ENCODE measurements at regions not wholly inside any gene's neighbourhood (a gene's known extent, or its start where the extent isn't known, plus 50 kb on each side); places are given as distances from the start of the nearest gene placed in this dataset.
A peak's percentile ranks its signal among the peaks of the same experiment; 100 is the strongest.

GRCh38 chr20:39875492-39876110, 813.4 kb downstream of the MAFB start:
- DNase-seq (ENCODE audit: low spot score), result no peak

GRCh38 chr20:39874049-39874893, 814.8 kb downstream of the MAFB start:
- DNase-seq (ENCODE audit: low spot score), result peak; percentile 14

DNA sequence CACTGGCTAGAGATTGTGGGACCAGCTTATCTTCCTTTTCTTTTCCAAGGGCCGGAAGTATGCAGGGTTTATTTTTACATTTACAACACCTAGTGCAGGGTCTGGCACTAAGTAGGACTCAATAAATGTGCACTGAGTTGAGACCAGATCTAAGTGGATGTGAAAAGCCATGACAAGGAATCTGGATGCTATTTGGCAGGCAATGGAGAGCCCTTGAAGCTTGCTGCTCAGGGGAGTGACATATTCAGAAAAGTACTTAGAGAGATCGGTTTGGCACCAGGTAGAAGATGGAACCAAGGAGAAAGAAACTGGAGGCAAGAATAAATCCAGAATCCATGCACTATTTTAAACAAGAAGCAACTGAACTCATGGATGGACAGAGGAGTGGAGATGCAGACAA, 815.8 kb downstream of the MAFB start:
- no peak for DNase-seq (ENCODE audit: low spot score)

DNA sequence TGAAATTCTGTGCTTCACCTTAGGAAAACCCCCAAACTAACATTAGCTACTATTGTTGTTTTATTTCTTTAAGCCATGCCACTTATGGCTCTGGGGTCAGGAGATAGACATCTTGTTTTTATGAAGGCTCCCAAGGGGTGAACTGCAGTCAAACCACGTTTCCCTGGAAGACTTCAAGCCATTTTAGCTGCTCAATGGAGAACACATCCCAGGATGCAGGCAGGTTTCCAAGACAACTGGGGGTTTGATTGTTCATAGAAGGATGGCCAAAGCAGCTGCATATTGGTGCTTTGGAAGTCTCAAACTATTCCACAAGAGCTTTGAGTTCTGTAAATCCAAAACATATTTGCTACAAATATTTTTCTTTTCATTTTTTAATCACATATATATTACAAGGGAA, 818.0 kb downstream of the MAFB start:
- DNase-seq (ENCODE audit: low spot score), result no peak

- DNase-seq (ENCODE audit: low spot score), result no peak
These were observed 823.6 kb downstream of the MAFB start for GRCh38 chr20:39865446-39865845.

DNA sequence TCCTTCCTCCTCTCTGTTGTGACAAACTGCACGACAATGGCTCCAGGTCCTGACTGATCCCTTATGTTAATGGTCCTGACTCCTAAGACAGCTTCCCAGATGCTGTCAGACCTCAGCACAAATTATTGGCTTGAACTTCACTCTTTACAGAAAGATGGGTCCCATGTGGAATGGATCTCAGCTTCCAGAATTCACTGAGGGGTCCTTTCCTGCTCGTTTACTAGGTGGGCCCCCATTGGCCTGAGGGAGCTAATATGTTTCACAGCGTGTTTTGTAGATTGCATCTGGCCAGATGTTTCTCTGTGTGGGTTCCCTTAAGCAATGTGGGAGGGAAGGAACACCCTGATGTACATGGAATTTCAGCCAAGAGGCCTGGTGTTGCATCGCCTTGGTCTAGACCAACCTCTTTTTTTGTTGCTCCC, 826.6 kb downstream of the MAFB start:
- DNase-seq (ENCODE audit: low spot score), result no peak

GRCh38 chr20:39861381-39861780, 827.7 kb downstream of the MAFB start:
- no peak for DNase-seq (ENCODE audit: low spot score)

DNA sequence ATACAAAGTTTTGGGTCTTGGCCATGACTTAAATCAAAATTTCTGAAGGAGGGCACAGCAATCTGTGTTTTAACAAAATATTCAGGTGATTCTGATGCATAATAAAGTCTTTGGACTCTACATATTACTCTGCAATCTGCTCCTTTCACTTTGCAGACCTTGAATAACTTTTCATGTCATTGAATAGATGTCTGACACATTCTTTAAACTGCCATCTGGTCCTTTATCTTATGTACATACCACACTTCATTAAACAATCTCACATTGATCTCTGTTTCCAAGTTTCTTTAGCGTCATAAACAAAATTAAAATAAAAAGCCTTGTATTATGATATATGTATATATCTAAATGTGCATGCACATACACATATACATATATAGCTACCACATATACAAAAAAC, 831.2 kb downstream of the MAFB start:
- DNase-seq (ENCODE audit: low spot score), result no peak

DNA sequence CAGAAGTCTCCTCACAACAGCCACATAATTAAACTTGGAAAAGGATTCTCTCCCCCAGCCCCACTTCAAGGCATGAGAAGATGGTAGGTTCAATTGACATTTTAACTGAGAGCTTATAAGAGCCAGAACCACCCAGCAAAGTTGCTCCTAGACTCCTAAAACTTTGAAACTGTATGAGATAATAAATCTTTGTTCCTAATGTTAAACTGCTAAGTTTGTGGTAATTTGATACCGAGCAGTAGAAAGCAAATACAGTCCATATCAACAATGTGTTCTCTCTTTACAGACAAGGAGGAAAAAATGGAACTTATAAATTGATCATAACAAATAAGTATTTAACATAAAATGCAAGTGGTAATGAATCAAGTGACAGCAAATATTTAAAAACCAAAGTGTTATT, 831.8 kb downstream of the MAFB start:
- no peak for DNase-seq (ENCODE audit: low spot score)

DNA sequence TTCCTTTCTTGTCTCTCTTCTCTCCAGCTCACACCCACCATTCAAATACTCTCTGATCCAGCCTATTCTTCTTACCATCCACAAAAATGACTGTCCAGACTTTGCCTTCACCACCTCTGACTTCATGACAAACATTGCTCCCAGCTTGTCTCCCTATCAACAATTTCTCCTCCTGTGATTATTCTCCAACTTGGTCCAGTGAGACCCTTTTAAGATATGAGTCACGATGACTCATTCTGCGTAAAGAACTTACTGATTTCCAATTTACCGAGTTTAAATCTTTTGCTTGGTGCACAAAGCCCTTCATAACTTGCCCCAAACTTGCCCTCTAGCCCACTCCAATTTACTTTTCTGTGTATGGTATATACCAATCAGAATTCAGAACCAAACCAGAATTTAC, 833.2 kb downstream of the MAFB start:
- no peak for DNase-seq (ENCODE audit: low spot score)

DNA sequence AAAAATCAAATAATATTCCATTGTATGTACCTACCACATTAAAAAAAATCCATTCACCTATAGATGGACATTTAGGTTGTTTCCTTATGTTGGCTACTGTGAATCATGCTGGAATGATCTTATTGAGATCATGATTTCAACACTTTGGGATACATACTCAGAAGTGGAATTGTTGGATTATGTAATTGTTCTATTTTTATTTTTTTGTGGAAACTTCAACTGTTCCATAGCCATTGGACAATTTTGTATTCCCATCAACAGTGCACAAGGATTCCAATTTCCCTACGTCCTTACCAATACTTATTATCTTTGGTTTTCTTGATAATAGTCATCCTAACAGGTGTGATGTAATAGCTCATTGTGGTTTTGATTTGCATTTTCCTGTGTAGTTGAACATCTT, 834.0 kb downstream of the MAFB start:
- no peak for DNase-seq (ENCODE audit: low spot score)

- DNase-seq (ENCODE audit: low spot score), result no peak
These were observed 835.4 kb downstream of the MAFB start for GRCh38 chr20:39853636-39854035.

DNA sequence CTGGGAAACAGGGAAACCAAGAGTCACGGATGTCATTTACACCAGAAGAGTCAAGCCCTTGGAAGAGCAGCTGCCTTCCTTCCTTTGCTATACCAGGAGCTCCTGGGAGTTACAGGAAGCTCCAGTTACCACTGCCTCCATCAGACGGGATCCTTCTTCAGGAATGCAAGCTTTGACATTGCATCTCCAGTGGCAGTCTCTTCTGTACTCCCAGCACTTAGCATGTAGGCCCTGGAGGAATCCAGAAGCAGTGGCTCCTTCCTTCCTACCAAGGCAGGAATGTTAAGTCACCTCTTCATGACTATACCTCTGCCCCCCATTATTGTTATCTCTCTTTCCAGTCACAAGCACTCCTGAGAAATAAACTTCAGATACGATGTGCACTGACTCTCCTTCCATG, 836.0 kb downstream of the MAFB start:
- DNase-seq (ENCODE audit: low spot score), result no peak

GRCh38 chr20:39851459-39851858, 837.6 kb downstream of the MAFB start:
- DNase-seq (ENCODE audit: low spot score), result no peak

GRCh38 chr20:39850821-39851330, 838.2 kb downstream of the MAFB start:
- no peak for DNase-seq (ENCODE audit: low spot score)

DNA sequence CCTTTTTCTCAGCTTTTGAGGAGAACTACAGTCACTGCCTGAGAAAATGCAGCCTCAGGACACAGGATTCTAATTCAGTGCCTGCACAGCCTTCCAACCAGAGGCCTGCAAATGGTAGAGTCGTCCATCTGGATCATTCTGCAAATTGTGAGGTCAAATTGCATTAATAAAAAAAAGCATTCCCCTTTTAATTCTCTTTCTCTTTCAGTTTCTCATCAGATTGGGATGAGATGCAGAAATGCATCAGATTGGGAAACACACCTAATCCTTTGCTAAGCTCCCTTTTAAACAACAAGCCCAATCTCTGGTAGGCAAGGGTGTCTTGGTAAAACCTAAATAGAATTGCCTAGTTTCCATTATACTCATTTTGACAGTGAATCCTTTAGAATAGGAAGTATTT, 838.8 kb downstream of the MAFB start:
- DNase-seq (ENCODE audit: low spot score), result no peak

DNA sequence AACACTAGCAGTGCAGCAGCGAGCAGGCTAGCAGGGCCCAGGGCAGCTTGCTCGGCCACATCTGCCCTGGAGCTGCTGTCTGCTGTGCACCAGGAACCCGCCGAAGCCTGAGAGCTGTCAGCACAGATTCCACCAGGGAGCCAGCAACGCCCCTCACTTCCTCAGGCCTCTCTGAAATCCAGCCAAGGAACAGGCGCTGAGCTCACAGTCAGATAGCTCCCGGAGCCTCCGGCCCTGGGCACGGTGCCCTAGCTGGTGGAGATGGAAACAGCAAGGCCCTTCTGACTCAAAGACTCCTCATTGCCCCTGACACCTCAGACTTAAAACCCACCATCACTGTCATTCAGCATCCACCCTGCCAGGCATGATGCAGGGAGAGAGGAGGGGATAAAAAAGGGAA, 839.4 kb downstream of the MAFB start:
- DNase-seq (ENCODE audit: low spot score), result no peak

GRCh38 chr20:39849171-39849570, 839.9 kb downstream of the MAFB start:
- no peak for DNase-seq (ENCODE audit: low spot score)

DNA sequence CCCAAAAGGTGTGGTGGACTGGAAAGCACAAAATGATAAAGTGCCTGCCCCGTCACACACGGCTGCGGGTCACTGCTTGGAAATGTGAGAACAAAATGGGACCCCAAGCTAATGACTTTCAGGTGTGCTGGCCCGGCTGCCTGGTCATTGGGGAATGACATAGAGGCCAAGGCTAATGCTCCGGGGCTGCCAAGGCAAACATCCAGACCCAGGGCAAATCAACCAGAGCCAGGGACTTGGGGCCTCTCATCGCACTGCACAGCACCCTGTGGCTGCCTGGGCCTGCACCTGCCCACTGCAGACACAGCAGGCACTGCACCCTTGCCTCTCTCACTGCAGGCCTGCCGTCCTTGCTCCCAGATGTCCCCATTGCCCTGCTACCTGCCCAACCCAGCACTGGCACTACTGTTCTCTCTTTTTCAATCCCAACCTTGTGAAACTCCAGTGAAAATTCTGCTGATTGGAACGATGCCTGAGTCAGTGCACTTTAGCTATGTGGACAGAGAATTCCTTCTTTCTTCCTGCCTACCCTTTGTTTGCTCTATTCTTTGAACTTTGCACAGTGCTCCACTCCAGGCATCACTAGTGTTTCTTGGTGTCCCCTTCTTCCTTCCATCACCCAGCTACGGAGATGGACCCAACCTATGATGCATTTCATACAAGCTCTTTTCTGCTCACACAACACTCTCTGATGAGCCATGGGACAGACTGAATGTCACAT, 849.5 kb downstream of the MAFB start:
- no peak for DNase-seq (ENCODE audit: low spot score)

GRCh38 chr20:39837561-39837960, 851.5 kb downstream of the MAFB start:
- DNase-seq (ENCODE audit: low spot score), result no peak

GRCh38 chr20:39835130-39835842, 853.8 kb downstream of the MAFB start:
- DNase-seq (ENCODE audit: low spot score), result no peak

- no peak for DNase-seq (ENCODE audit: low spot score)
These were observed 858.1 kb downstream of the MAFB start for GRCh38 chr20:39830903-39831302.

All from H4 (cell line).